Hepatocyte (in vitro differentiated cells): ENCODE measurements at regions not wholly inside any gene's neighbourhood (a gene's known extent, or its start where the extent isn't known, plus 50 kb on each side); places are given as distances from the start of the nearest gene placed in this dataset.

ENCODE experiments used
- CTCF ChIP-seq: fragments of 200-600 bp; sonication (generic); IDR thresholded peaks from 2 replicates; pipeline ENCODE4 v1.5.1; 2016; ENCODE audit warnings: antibody characterized with exemption, mild to moderate bottlenecking; ENCODE audit not compliant: poor library complexity
- EZH2 ChIP-seq: fragments of 200-600 bp; sonication (generic); IDR thresholded peaks from 2 replicates; pipeline ENCODE4 v1.6.1; 2016; ENCODE audit warnings: antibody characterized with exemption, mild to moderate bottlenecking, borderline replicate concordance

- TF ChIP-seq CTCF = no peak
- no peak for TF ChIP-seq EZH2
These were observed 166.7 kb upstream of the NRP1 start for GRCh38 chr10:33501161-33501560.
